Breast epithelium (tissue), 3 donors: ENCODE measurements at regions not wholly inside any gene's neighbourhood (a gene's known extent, or its start where the extent isn't known, plus 50 kb on each side); places are given as distances from the start of the nearest gene placed in this dataset.

Experiments used
- POLR2A ChIP-seq: fragments of 450-650 bp; IDR thresholded peaks from one replicate; pipeline ENCODE4 v1.6.1; 2016; ENCODE audit warnings: antibody characterized with exemption, mild to moderate bottlenecking, moderate library complexity
- POLR2AphosphoS5 ChIP-seq, 3 donors: sonication (generic); formaldehyde crosslinking; IDR thresholded peaks; one replicate each; pipeline ENCODE4 v1.6.1; 2017; ENCODE audit warnings: antibody characterized with exemption in 3 of 3
- TF ChIP-seq, protein P1 (sequence below), 3 donors: fragments of 450-650 bp; IDR thresholded peaks; one replicate each; pipeline ENCODE4 v1.5.1; 2016 to 2017; ENCODE audit warnings: antibody characterized with exemption in 3 of 3, mild to moderate bottlenecking in 3 of 3, moderate library complexity in 3 of 3

DNA sequence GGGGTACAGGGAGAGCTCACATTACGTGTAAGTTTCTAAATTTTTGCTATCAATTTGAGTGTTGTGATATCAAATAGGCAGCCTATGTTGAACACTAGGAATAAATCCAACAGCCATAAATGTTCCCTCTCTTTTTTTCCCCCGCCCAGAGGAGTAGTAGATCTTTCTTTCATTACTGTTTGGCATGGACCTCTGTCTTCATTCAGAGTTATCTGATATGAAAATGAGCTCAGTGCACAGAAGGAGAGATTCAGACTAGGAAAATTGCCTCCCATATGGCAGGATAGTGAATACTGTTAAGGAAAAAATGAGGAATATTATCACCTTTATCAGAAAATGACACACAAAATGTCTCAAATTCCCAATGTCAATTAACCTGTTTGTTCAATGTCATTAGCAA, 110.0 kb upstream of the EYS start:
- TF ChIP-seq, protein P1, sequence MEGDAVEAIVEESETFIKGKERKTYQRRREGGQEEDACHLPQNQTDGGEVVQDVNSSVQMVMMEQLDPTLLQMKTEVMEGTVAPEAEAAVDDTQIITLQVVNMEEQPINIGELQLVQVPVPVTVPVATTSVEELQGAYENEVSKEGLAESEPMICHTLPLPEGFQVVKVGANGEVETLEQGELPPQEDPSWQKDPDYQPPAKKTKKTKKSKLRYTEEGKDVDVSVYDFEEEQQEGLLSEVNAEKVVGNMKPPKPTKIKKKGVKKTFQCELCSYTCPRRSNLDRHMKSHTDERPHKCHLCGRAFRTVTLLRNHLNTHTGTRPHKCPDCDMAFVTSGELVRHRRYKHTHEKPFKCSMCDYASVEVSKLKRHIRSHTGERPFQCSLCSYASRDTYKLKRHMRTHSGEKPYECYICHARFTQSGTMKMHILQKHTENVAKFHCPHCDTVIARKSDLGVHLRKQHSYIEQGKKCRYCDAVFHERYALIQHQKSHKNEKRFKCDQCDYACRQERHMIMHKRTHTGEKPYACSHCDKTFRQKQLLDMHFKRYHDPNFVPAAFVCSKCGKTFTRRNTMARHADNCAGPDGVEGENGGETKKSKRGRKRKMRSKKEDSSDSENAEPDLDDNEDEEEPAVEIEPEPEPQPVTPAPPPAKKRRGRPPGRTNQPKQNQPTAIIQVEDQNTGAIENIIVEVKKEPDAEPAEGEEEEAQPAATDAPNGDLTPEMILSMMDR (IDR thresholded peaks at IDR 0.05), result no peak
- no peak for TF ChIP-seq POLR2A
- TF ChIP-seq POLR2AphosphoS5 (IDR thresholded peaks at IDR 0.05), result no peak
